ENCODE measurements at regions not wholly inside any gene's neighbourhood (a gene's known extent, or its start where the extent isn't known, plus 50 kb on each side); places are given as distances from the start of the nearest gene placed in this dataset.

GRCh38 chr2:20523799-20524187 lies 76.9 kb downstream of the RHOB start:
- H3K27me3 ChIP-seq (ENCODE audit: insufficient read depth, insufficient read length) = no peaks in the 10 kb centered on the region
- no peak overlapping the region for H3K4me3 ChIP-seq (ENCODE audit: insufficient read length, low read depth)
- H3K9ac ChIP-seq (ENCODE audit: insufficient read length, low read depth) = no peak overlapping the region
- no peak for DNase-seq (ENCODE audit: low read depth, low spot score)
- H3K36me3 ChIP-seq (ENCODE audit: insufficient read depth, insufficient read length, low read length) = no peaks in the 10 kb centered on the region
- H3K4me1 ChIP-seq (ENCODE audit: insufficient read depth, insufficient read length) = peaks cover 11% of the 10 kb centered on the region
- no peaks in the 10 kb centered on the region for H3K9me3 ChIP-seq (ENCODE audit: insufficient read depth, low read length)
- TF ChIP-seq SUZ12 (IDR thresholded peaks at IDR 0.05; ENCODE audit: extremely low read depth, insufficient read depth, insufficient read length) = no peak
- TF ChIP-seq ZNF274 (IDR thresholded peaks at IDR 0.05; ENCODE audit: low read depth, low read length) = no peak
- no peak for TF ChIP-seq YY1 (IDR thresholded peaks at IDR 0.05; ENCODE audit: insufficient read depth, insufficient read length)

DNA sequence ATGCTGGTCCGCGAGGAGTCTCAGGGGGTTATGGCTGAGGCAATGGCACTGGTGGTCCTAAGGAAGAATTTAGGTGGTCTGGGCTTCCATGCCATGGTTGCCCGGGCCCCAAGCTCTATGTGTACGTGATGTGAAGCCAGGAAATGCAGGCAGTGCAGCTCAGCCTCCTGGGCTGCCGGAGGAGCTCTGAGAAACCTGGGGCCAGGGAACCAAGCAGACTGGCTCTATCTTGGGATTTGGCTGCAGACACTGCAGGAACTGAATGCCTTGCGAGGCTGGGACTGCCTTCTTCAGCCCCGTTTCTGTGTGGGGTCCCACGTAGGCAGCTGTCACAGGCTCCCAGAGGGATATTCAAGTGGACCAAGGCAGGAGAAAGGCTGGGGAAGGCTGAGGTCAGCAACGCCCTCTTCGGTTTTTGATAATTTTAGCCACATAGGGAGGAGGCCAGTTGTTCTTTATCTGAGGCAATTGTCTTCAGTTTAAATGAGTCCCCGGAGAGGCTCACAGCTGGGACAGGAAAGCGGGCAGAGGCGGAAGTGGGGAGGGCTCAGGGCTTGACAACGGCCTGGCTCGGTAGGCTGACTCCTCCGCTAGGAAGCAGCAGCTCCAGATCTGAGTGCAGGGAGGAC lies 77.7 kb downstream of the RHOB start:
- no peak for TF ChIP-seq ZNF274 (IDR thresholded peaks at IDR 0.05; ENCODE audit: low read depth, low read length)
- no peak for TF ChIP-seq SUZ12 (IDR thresholded peaks at IDR 0.05; ENCODE audit: extremely low read depth, insufficient read depth, insufficient read length)
- no peak for TF ChIP-seq YY1 (IDR thresholded peaks at IDR 0.05; ENCODE audit: insufficient read depth, insufficient read length)
- H3K9me3 ChIP-seq (ENCODE audit: insufficient read depth, low read length) = no peaks in the 10 kb centered on the region
- H3K36me3 ChIP-seq (ENCODE audit: insufficient read depth, insufficient read length, low read length) = no peaks in the 10 kb centered on the region
- H3K9ac ChIP-seq (ENCODE audit: insufficient read length, low read depth) = no peak overlapping the region
- no peak overlapping the region for H3K4me3 ChIP-seq (ENCODE audit: insufficient read length, low read depth)
- H3K4me1 ChIP-seq (ENCODE audit: insufficient read depth, insufficient read length) = peaks cover 11% of the 10 kb centered on the region
- no peaks in the 10 kb centered on the region for H3K27me3 ChIP-seq (ENCODE audit: insufficient read depth, insufficient read length)
- no peak for DNase-seq (ENCODE audit: low read depth, low spot score)

DNA sequence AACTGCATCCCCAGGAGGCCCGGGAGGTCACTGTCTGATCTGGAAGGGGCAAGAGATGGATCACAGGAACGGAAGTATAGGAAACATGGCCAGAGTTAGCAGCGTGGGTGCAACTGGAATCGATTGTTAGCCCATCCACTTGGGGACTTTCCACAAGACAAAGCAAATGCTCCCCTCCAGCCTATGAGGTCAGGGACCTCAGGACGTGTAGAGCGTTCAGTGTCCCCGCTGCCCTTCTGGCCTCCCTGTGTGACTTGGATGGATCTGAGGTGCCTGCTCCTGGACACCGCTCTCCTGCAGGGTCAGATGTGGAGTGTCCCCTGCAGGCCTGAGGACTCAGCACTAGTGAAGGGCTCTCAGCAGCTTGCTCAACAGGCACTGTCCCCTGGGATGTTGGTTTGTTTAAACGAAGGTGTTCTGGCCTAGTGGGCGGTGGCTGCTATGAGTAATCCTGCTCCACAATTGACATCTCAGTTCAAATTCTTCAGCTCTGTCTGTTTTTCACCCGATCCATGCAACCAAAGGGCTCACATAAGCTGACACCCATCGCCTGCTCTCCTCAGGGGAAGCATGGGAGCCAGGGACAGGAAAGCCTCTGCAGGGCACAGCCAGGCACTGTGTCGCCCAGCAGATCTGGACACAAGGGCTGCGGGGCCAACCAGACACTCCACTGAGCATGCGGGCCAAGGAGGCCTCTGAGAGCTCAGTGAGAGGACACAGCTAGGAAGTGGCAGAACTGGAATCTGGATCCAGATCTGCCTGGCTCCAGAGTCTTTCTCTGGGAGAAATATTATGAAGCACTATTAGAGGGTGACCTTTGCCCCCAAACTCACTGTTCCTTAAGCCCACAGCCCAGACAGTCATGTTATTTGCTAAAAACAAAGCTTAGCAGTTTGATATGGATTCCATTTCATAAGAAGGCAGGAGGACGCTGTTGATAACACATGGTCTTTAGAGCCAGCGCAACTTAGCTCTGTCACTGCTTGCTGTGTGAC lies 78.5 kb downstream of the RHOB start:
- Histone ChIP-seq H3K4me3 (ENCODE audit: insufficient read length, low read depth) (no peak overlapping the region), H3K9ac (ENCODE audit: insufficient read length, low read depth) (no peak overlapping the region), H3K9me3 (ENCODE audit: insufficient read depth, low read length) (no peaks in the 10 kb centered on the region), H3K27me3 (ENCODE audit: insufficient read depth, insufficient read length) (no peaks in the 10 kb centered on the region), H3K4me1 (ENCODE audit: insufficient read depth, insufficient read length) (peaks cover 12% of the 10 kb centered on the region), H3K36me3 (ENCODE audit: insufficient read depth, insufficient read length, low read length) (no peaks in the 10 kb centered on the region)
- no peak for TF ChIP-seq YY1 (IDR thresholded peaks at IDR 0.05; ENCODE audit: insufficient read depth, insufficient read length)
- TF ChIP-seq ZNF274 (IDR thresholded peaks at IDR 0.05; ENCODE audit: low read depth, low read length) = no peak
- TF ChIP-seq SUZ12 (IDR thresholded peaks at IDR 0.05; ENCODE audit: extremely low read depth, insufficient read depth, insufficient read length) = no peak
- no peak for DNase-seq (ENCODE audit: low read depth, low spot score)

GRCh38 chr2:20526160-20526559 lies 79.3 kb downstream of the RHOB start:
- no peak overlapping the region for H3K4me3 ChIP-seq (ENCODE audit: insufficient read length, low read depth)
- peaks cover 15% of the 10 kb centered on the region for H3K4me1 ChIP-seq (ENCODE audit: insufficient read depth, insufficient read length)
- DNase-seq (ENCODE audit: low read depth, low spot score) = no peak
- H3K9ac ChIP-seq (ENCODE audit: insufficient read length, low read depth) = no peak overlapping the region
- no peaks in the 10 kb centered on the region for H3K9me3 ChIP-seq (ENCODE audit: insufficient read depth, low read length)
- TF ChIP-seq SUZ12 (IDR thresholded peaks at IDR 0.05; ENCODE audit: extremely low read depth, insufficient read depth, insufficient read length) (no peak), ZNF274 (IDR thresholded peaks at IDR 0.05; ENCODE audit: low read depth, low read length) (no peak), YY1 (IDR thresholded peaks at IDR 0.05; ENCODE audit: insufficient read depth, insufficient read length) (no peak)
- H3K36me3 ChIP-seq (ENCODE audit: insufficient read depth, insufficient read length, low read length) = no peaks in the 10 kb centered on the region
- no peaks in the 10 kb centered on the region for H3K27me3 ChIP-seq (ENCODE audit: insufficient read depth, insufficient read length)

- no peak overlapping the region for H3K4me3 ChIP-seq (ENCODE audit: insufficient read length, low read depth)
- DNase-seq (ENCODE audit: low read depth, low spot score) = no peak
Observed at GRCh38 chr2:20526708-20527107, 79.8 kb downstream of the RHOB start.

DNA sequence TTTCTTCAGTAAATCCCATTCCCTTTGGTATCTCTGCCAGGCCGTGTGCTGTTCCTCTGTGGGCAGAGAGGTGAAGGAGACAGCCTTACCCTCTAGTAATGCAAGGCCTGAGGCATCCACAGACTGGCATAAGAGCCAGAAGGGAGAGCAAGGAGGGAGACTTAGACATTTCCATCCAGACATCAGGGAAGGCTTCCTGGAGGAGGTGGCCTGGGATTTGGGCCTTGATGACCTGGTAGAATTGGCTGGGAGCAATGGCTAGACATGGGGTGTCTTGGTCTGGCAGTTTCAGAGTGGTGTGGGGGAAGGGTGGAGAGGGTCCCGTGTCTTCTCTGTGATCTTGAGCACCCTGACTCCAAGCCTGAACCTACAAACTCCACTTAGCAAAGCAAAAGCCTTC lies 81.8 kb downstream of the RHOB start:
- H3K9me3 ChIP-seq (ENCODE audit: insufficient read depth, low read length) = no peaks in the 10 kb centered on the region
- H3K36me3 ChIP-seq (ENCODE audit: insufficient read depth, insufficient read length, low read length) = no peaks in the 10 kb centered on the region
- no peak overlapping the region for H3K9ac ChIP-seq (ENCODE audit: insufficient read length, low read depth)
- H3K4me3 ChIP-seq (ENCODE audit: insufficient read length, low read depth) = no peak overlapping the region
- H3K4me1 ChIP-seq (ENCODE audit: insufficient read depth, insufficient read length) = peaks cover 28% of the 10 kb centered on the region
- H3K27me3 ChIP-seq (ENCODE audit: insufficient read depth, insufficient read length) = no peaks in the 10 kb centered on the region
- no peak for TF ChIP-seq SUZ12 (IDR thresholded peaks at IDR 0.05; ENCODE audit: extremely low read depth, insufficient read depth, insufficient read length)
- TF ChIP-seq ZNF274 (IDR thresholded peaks at IDR 0.05; ENCODE audit: low read depth, low read length) = no peak
- TF ChIP-seq YY1 (IDR thresholded peaks at IDR 0.05; ENCODE audit: insufficient read depth, insufficient read length) = no peak
- DNase-seq (ENCODE audit: low read depth, low spot score) = no peak

More at GRCh38 chr2:20526708-20527107, 79.8 kb downstream of the RHOB start:
- Histone ChIP-seq H3K4me1 (ENCODE audit: insufficient read depth, insufficient read length) (peaks cover 15% of the 10 kb centered on the region), H3K36me3 (ENCODE audit: insufficient read depth, insufficient read length, low read length) (no peaks in the 10 kb centered on the region), H3K9me3 (ENCODE audit: insufficient read depth, low read length) (no peaks in the 10 kb centered on the region), H3K9ac (ENCODE audit: insufficient read length, low read depth) (no peak overlapping the region), H3K27me3 (ENCODE audit: insufficient read depth, insufficient read length) (no peaks in the 10 kb centered on the region)
- TF ChIP-seq SUZ12 (IDR thresholded peaks at IDR 0.05; ENCODE audit: extremely low read depth, insufficient read depth, insufficient read length) = no peak
- no peak for TF ChIP-seq YY1 (IDR thresholded peaks at IDR 0.05; ENCODE audit: insufficient read depth, insufficient read length)
- TF ChIP-seq ZNF274 (IDR thresholded peaks at IDR 0.05; ENCODE audit: low read depth, low read length) = no peak

DNA sequence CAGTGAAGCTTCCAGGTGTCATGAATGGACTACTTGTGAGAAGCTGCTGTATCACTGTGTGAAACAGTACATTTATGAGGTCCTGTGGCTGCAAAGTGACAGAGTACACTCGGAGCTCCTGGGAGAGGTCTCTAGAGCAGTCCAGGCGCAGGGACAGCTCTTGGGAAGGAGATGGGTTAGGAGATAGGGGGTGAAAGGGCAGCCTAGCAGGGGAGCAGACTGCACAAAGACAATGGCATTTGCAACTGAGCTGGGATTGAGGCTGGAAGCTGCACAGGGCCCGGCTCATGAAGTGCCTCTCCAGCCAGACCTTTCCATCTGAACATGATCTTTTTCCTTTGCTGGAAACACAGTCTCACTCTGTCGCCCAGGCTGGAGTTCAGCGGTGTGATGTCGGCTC lies 83.6 kb downstream of the RHOB start:
- TF ChIP-seq YY1 (IDR thresholded peaks at IDR 0.05; ENCODE audit: insufficient read depth, insufficient read length) = no peak
- no peak for TF ChIP-seq ZNF274 (IDR thresholded peaks at IDR 0.05; ENCODE audit: low read depth, low read length)
- no peak for TF ChIP-seq SUZ12 (IDR thresholded peaks at IDR 0.05; ENCODE audit: extremely low read depth, insufficient read depth, insufficient read length)
- Histone ChIP-seq H3K9ac (ENCODE audit: insufficient read length, low read depth) (no peak overlapping the region), H3K4me3 (ENCODE audit: insufficient read length, low read depth) (no peak overlapping the region), H3K27me3 (ENCODE audit: insufficient read depth, insufficient read length) (no peaks in the 10 kb centered on the region), H3K4me1 (ENCODE audit: insufficient read depth, insufficient read length) (peaks cover 23% of the 10 kb centered on the region), H3K36me3 (ENCODE audit: insufficient read depth, insufficient read length, low read length) (no peaks in the 10 kb centered on the region), H3K9me3 (ENCODE audit: insufficient read depth, low read length) (no peaks in the 10 kb centered on the region)
- no peak for DNase-seq (ENCODE audit: low read depth, low spot score)

All from NT2/D1 (cell line).